Panc1 (cell line): ENCODE measurements at regions not wholly inside any gene's neighbourhood (a gene's known extent, or its start where the extent isn't known, plus 50 kb on each side); places are given as distances from the start of the nearest gene placed in this dataset.
"Not testable (repeated sequence)": the region's sequence is repeated elsewhere in the genome, so short reads cannot be mapped to it uniquely, and the experiment has no call there.

ENCODE experiments used
- CTCF ChIP-seq: fragments of 450-650 bp; IDR thresholded peaks from 2 replicates; pipeline ENCODE4 v1.5.1; 2017; ENCODE audit warnings: mild to moderate bottlenecking
- POLR2AphosphoS5 ChIP-seq: IDR thresholded peaks from 2 replicates; pipeline ENCODE4 v1.6.1; 2012; ENCODE audit warnings: mild to moderate bottlenecking, low read depth, low read length, moderate library complexity
- REST ChIP-seq, 2 experiments: IDR thresholded peaks; 2 replicates each; pipeline ENCODE4 v1.6.1; 2011 to 2012; ENCODE audit warnings: low read depth in 2 of 2, control low read depth in 1 of 2, low read length in 1 of 2, mild to moderate bottlenecking in 1 of 2, moderate library complexity in 1 of 2; ENCODE audit not compliant: insufficient read depth in 1 of 2
- TCF7L2 ChIP-seq: IDR thresholded peaks from 2 replicates; pipeline ENCODE4 v1.6.1; 2011; ENCODE audit warnings: mild to moderate bottlenecking, low read depth, low read length, inconsistent platforms

GRCh38 chr7:3119352-3119927, 75.8 kb upstream of the CARD11 start:
- not testable (repeated sequence) for TF ChIP-seq CTCF; POLR2AphosphoS5; REST (IDR thresholded peaks at IDR 0.05; ENCODE audit: insufficient read depth in 1 of 2, low read depth in 2 of 2, low read length in 1 of 2); TCF7L2
